T-helper 2 cell treated with Interferon-gamma antibody and Interleukin-4, amounts not matched to agents 5 μg/mL and 100 μg/mL, for 36 hours (primary cell): ENCODE measurements at regions not wholly inside any gene's neighbourhood (a gene's known extent, or its start where the extent isn't known, plus 50 kb on each side); places are given as distances from the start of the nearest gene placed in this dataset.
"Not testable (repeated sequence)": the region's sequence is repeated elsewhere in the genome, so short reads cannot be mapped to it uniquely, and the experiment has no call there.

ENCODE experiments used
- DNase-seq: peaks from one replicate; pipeline ENCODE4 v3.0.0; 2021; ENCODE audit warnings: low spot score
- H3K27ac Mint-ChIP-seq: one replicate; pipeline ENCODE4 v1.8.0; 2021; ENCODE audit warnings: mild to moderate bottlenecking, mixed read lengths
- H3K27me3 Mint-ChIP-seq: one replicate; pipeline ENCODE4 v1.8.0; 2021; ENCODE audit warnings: low read depth, mixed read lengths
- H3K36me3 Mint-ChIP-seq: one replicate; pipeline ENCODE4 v1.8.0; 2021; ENCODE audit warnings: low read depth, mixed read lengths
- H3K4me1 Mint-ChIP-seq: one replicate; pipeline ENCODE4 v1.8.0; 2021; ENCODE audit warnings: low read depth, mixed read lengths
- H3K4me3 Mint-ChIP-seq: one replicate; pipeline ENCODE4 v1.8.0; 2022; ENCODE audit warnings: mild to moderate bottlenecking, moderate library complexity, mixed read lengths
- H3K9me3 Mint-ChIP-seq: one replicate; pipeline ENCODE4 v1.8.0; 2021; ENCODE audit warnings: mixed read lengths

GRCh38 chr14:38561657-38562056 is 305.8 kb upstream of the CLEC14A start:
- Mint-ChIP-seq H3K36me3 (no peaks in the 10 kb centered on the region), H3K27me3 (no peaks in the 10 kb centered on the region), H3K27ac (no peak overlapping the region), H3K4me3 (no peak overlapping the region), H3K4me1 (no peaks in the 10 kb centered on the region), H3K9me3 (peaks cover 30% of the 10 kb centered on the region)
- DNase-seq: no peak

- no peak for DNase-seq
- H3K9me3 Mint-ChIP-seq: peaks cover 30% of the 10 kb centered on the region
- no peaks in the 10 kb centered on the region for H3K36me3 Mint-ChIP-seq
- no peak overlapping the region for H3K4me3 Mint-ChIP-seq
- H3K27ac Mint-ChIP-seq: no peak overlapping the region
- H3K27me3 Mint-ChIP-seq: no peaks in the 10 kb centered on the region
- no peaks in the 10 kb centered on the region for H3K4me1 Mint-ChIP-seq
These were observed 303.8 kb upstream of the CLEC14A start for GRCh38 chr14:38559711-38560110.

- H3K27ac Mint-ChIP-seq, H3K27me3 Mint-ChIP-seq, H3K4me3 Mint-ChIP-seq, H3K36me3 Mint-ChIP-seq, DNase-seq, H3K4me1 Mint-ChIP-seq: not testable (repeated sequence)
- peaks cover 21% of the 10 kb centered on the region for H3K9me3 Mint-ChIP-seq
These were observed 301.5 kb upstream of the CLEC14A start for GRCh38 chr14:38557391-38557790.

- no peak overlapping the region for H3K4me3 Mint-ChIP-seq
These were observed 300.4 kb upstream of the CLEC14A start for GRCh38 chr14:38556252-38556651.

GRCh38 chr14:38554026-38554425 is 298.1 kb upstream of the CLEC14A start:
- no peak for DNase-seq
- Mint-ChIP-seq H3K4me1 (peaks cover 1% of the 10 kb centered on the region), H3K27me3 (no peaks in the 10 kb centered on the region)

More at GRCh38 chr14:38556252-38556651, 300.4 kb upstream of the CLEC14A start:
- no peaks in the 10 kb centered on the region for H3K27me3 Mint-ChIP-seq
- no peak overlapping the region for H3K27ac Mint-ChIP-seq
- DNase-seq: no peak
- H3K36me3 Mint-ChIP-seq: no peaks in the 10 kb centered on the region
- H3K9me3 Mint-ChIP-seq: peaks cover 21% of the 10 kb centered on the region
- no peaks in the 10 kb centered on the region for H3K4me1 Mint-ChIP-seq

GRCh38 chr14:38553586-38553985 is 297.7 kb upstream of the CLEC14A start:
- Mint-ChIP-seq H3K27me3 (no peaks in the 10 kb centered on the region), H3K4me3 (no peak overlapping the region), H3K27ac (no peak overlapping the region), H3K9me3 (peaks cover 7% of the 10 kb centered on the region), H3K4me1 (peaks cover 1% of the 10 kb centered on the region), H3K36me3 (no peaks in the 10 kb centered on the region)
- DNase-seq: no peak

More at GRCh38 chr14:38554026-38554425, 298.1 kb upstream of the CLEC14A start:
- H3K4me3 Mint-ChIP-seq: no peak overlapping the region
- H3K9me3 Mint-ChIP-seq: peaks cover 12% of the 10 kb centered on the region
- H3K36me3 Mint-ChIP-seq: no peaks in the 10 kb centered on the region
- no peak overlapping the region for H3K27ac Mint-ChIP-seq

GRCh38 chr14:38549564-38549963 is 293.7 kb upstream of the CLEC14A start:
- Mint-ChIP-seq H3K36me3 (no peaks in the 10 kb centered on the region), H3K4me3 (no peak overlapping the region), H3K9me3 (no peaks in the 10 kb centered on the region), H3K27ac (no peak overlapping the region), H3K27me3 (no peaks in the 10 kb centered on the region), H3K4me1 (peaks cover 1% of the 10 kb centered on the region)
- no peak for DNase-seq

GRCh38 chr14:38547961-38548490 is 292.1 kb upstream of the CLEC14A start:
- Mint-ChIP-seq H3K27ac (no peak overlapping the region), H3K9me3 (no peaks in the 10 kb centered on the region), H3K27me3 (no peaks in the 10 kb centered on the region), H3K4me1 (peaks cover 1% of the 10 kb centered on the region), H3K4me3 (no peak overlapping the region), H3K36me3 (no peaks in the 10 kb centered on the region)
- DNase-seq: no peak

GRCh38 chr14:38546932-38547551 is 291.1 kb upstream of the CLEC14A start:
- no peak overlapping the region for H3K4me3 Mint-ChIP-seq
- DNase-seq: no peak
- H3K9me3 Mint-ChIP-seq: no peaks in the 10 kb centered on the region
- no peaks in the 10 kb centered on the region for H3K27me3 Mint-ChIP-seq
- H3K27ac Mint-ChIP-seq: no peak overlapping the region
- no peaks in the 10 kb centered on the region for H3K36me3 Mint-ChIP-seq
- peaks cover 1% of the 10 kb centered on the region for H3K4me1 Mint-ChIP-seq

GRCh38 chr14:38544776-38545175 is 288.9 kb upstream of the CLEC14A start:
- no peaks in the 10 kb centered on the region for H3K27me3 Mint-ChIP-seq
- no peak for DNase-seq
- no peak overlapping the region for H3K27ac Mint-ChIP-seq
- H3K4me3 Mint-ChIP-seq: no peak overlapping the region
- no peaks in the 10 kb centered on the region for H3K36me3 Mint-ChIP-seq
- H3K9me3 Mint-ChIP-seq: no peaks in the 10 kb centered on the region
- H3K4me1 Mint-ChIP-seq: peaks cover 1% of the 10 kb centered on the region

GRCh38 chr14:38543851-38544250 is 288.0 kb upstream of the CLEC14A start:
- H3K27ac Mint-ChIP-seq, H3K9me3 Mint-ChIP-seq, H3K27me3 Mint-ChIP-seq, H3K36me3 Mint-ChIP-seq, H3K4me3 Mint-ChIP-seq, DNase-seq, H3K4me1 Mint-ChIP-seq: not testable (repeated sequence)

- H3K36me3 Mint-ChIP-seq, H3K4me1 Mint-ChIP-seq, DNase-seq, H3K27ac Mint-ChIP-seq, H3K27me3 Mint-ChIP-seq, H3K9me3 Mint-ChIP-seq, H3K4me3 Mint-ChIP-seq: not testable (repeated sequence)
These were observed 282.2 kb upstream of the CLEC14A start for GRCh38 chr14:38538053-38538452.

GRCh38 chr14:38536376-38537038 is 280.6 kb upstream of the CLEC14A start:
- no peaks in the 10 kb centered on the region for H3K36me3 Mint-ChIP-seq
- H3K9me3 Mint-ChIP-seq: no peaks in the 10 kb centered on the region
- no peak overlapping the region for H3K27ac Mint-ChIP-seq
- no peaks in the 10 kb centered on the region for H3K27me3 Mint-ChIP-seq
- no peaks in the 10 kb centered on the region for H3K4me1 Mint-ChIP-seq
- no peak for DNase-seq
- H3K4me3 Mint-ChIP-seq: no peak overlapping the region

GRCh38 chr14:38528582-38528981 is 272.7 kb upstream of the CLEC14A start:
- H3K9me3 Mint-ChIP-seq: peaks cover 7% of the 10 kb centered on the region
- no peaks in the 10 kb centered on the region for H3K4me1 Mint-ChIP-seq
- no peaks in the 10 kb centered on the region for H3K27me3 Mint-ChIP-seq
- H3K4me3 Mint-ChIP-seq: no peak overlapping the region
- H3K27ac Mint-ChIP-seq: no peak overlapping the region
- H3K36me3 Mint-ChIP-seq: no peaks in the 10 kb centered on the region
- DNase-seq: no peak
